ENCODE measurements at regions not wholly inside any gene's neighbourhood (a gene's known extent, or its start where the extent isn't known, plus 50 kb on each side); places are given as distances from the start of the nearest gene placed in this dataset.
A peak's percentile ranks its signal among the peaks of the same experiment; 100 is the strongest.

GRCh38 chr18:42287047-42287446 is 332.0 kb downstream of the PIK3C3 start:
- no peak for DNase-seq (ENCODE audit: low spot score)
- no peaks in the 10 kb centered on the region for H3K36me3 Mint-ChIP-seq
- H3K9me3 Mint-ChIP-seq = no peaks in the 10 kb centered on the region
- H3K4me3 Mint-ChIP-seq = no peak overlapping the region
- no peaks in the 10 kb centered on the region for H3K9me3 ChIP-seq (ENCODE audit: low read depth)
- no peaks in the 10 kb centered on the region for H3K27me3 Mint-ChIP-seq (ENCODE audit: insufficient read depth, low read depth)
- no peak overlapping the region for H3K27ac Mint-ChIP-seq
- no peak overlapping the region for H3K27ac ChIP-seq
- H4K20me1 ChIP-seq (ENCODE audit: low read depth) = no peaks in the 10 kb centered on the region
- H3K4me1 ChIP-seq = no peaks in the 10 kb centered on the region
- H3K4me2 ChIP-seq = no peak overlapping the region
- H3K27me3 ChIP-seq = no peaks in the 10 kb centered on the region
- no peaks in the 10 kb centered on the region for H3K36me3 ChIP-seq
- H3K4me1 Mint-ChIP-seq = no peaks in the 10 kb centered on the region
- H3K79me2 ChIP-seq (ENCODE audit: low read depth) = no peaks in the 10 kb centered on the region
- H2AFZ ChIP-seq (replicated peaks) = no peak overlapping the region
- TF ChIP-seq EZH2phosphoT487 (IDR thresholded peaks at IDR 0.05) = no peak
- TF ChIP-seq, protein P1, sequence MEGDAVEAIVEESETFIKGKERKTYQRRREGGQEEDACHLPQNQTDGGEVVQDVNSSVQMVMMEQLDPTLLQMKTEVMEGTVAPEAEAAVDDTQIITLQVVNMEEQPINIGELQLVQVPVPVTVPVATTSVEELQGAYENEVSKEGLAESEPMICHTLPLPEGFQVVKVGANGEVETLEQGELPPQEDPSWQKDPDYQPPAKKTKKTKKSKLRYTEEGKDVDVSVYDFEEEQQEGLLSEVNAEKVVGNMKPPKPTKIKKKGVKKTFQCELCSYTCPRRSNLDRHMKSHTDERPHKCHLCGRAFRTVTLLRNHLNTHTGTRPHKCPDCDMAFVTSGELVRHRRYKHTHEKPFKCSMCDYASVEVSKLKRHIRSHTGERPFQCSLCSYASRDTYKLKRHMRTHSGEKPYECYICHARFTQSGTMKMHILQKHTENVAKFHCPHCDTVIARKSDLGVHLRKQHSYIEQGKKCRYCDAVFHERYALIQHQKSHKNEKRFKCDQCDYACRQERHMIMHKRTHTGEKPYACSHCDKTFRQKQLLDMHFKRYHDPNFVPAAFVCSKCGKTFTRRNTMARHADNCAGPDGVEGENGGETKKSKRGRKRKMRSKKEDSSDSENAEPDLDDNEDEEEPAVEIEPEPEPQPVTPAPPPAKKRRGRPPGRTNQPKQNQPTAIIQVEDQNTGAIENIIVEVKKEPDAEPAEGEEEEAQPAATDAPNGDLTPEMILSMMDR (IDR thresholded peaks at IDR 0.05) = no peak
- no peak for TF ChIP-seq EZH2 (IDR thresholded peaks at IDR 0.05)
- H3K9ac ChIP-seq = no peak overlapping the region
- no peaks in the 10 kb centered on the region for H3F3A ChIP-seq (ENCODE audit: low read depth)
- no peak overlapping the region for H3K4me3 ChIP-seq

DNA sequence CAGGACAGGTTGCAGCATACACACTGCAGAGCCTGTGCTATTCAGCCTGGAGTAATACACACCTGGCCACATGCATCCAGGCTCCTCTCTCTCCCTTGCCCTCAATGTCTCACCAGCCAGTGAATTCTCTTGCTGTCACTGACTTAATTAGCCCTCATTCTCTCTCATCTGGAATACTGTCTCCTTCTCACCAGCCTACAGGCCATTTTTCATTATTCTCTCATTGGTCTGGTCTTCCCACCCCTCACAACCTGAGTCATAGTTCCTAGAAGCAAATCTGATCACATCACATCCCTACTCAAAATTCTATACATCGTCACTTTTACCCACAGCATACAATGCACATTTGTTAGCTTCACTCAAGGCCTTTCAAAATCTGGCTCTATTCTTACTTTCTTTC is 333.1 kb downstream of the PIK3C3 start:
- H3K4me2 ChIP-seq = no peak overlapping the region
- no peak overlapping the region for H3K27ac ChIP-seq
- Mint-ChIP-seq H3K36me3 (no peaks in the 10 kb centered on the region), H3K27ac (no peak overlapping the region), H3K27me3 (ENCODE audit: insufficient read depth, low read depth) (no peaks in the 10 kb centered on the region), H3K4me3 (no peak overlapping the region), H3K9me3 (no peaks in the 10 kb centered on the region), H3K4me1 (no peaks in the 10 kb centered on the region)
- no peaks in the 10 kb centered on the region for H4K20me1 ChIP-seq (ENCODE audit: low read depth)
- no peaks in the 10 kb centered on the region for H3K36me3 ChIP-seq
- no peaks in the 10 kb centered on the region for H3K79me2 ChIP-seq (ENCODE audit: low read depth)
- DNase-seq (ENCODE audit: low spot score) = no peak
- H3K9ac ChIP-seq = no peak overlapping the region
- H3K4me1 ChIP-seq = no peaks in the 10 kb centered on the region
- no peak overlapping the region for H2AFZ ChIP-seq (replicated peaks)
- H3K27me3 ChIP-seq = no peaks in the 10 kb centered on the region
- H3F3A ChIP-seq (ENCODE audit: low read depth) = no peaks in the 10 kb centered on the region
- TF ChIP-seq, protein P1 (IDR thresholded peaks at IDR 0.05) = no peak
- no peak for TF ChIP-seq EZH2phosphoT487 (IDR thresholded peaks at IDR 0.05)
- no peak for TF ChIP-seq EZH2 (IDR thresholded peaks at IDR 0.05)
- H3K9me3 ChIP-seq (ENCODE audit: low read depth) = no peaks in the 10 kb centered on the region
- H3K4me3 ChIP-seq = no peak overlapping the region

DNA sequence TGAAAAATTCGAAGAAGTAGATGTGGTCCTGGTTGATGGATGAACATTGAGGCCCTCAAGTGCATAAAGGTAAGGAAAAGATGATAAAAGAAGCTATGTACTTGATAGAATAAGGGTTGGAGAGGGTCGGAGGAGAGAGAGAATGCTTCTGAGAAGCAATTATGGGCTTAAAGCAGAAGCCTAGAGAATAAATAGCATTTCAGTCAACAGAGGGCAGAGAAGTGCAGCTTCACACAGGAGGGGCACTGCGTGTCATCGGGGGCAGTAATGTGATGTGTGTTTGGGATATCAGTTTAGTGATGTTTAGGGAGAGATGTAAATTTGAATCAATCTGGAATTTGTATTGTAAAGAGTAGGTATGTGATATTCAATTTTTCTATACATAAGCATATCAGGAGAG is 334.5 kb downstream of the PIK3C3 start:
- H3K9me3 Mint-ChIP-seq = no peaks in the 10 kb centered on the region
- Histone ChIP-seq H3K27me3 (no peaks in the 10 kb centered on the region), H3K4me1 (no peaks in the 10 kb centered on the region), H3K27ac (no peak overlapping the region), H3K4me2 (no peak overlapping the region), H4K20me1 (ENCODE audit: low read depth) (no peaks in the 10 kb centered on the region), H3K36me3 (no peaks in the 10 kb centered on the region), H3K79me2 (ENCODE audit: low read depth) (no peaks in the 10 kb centered on the region), H3K9me3 (ENCODE audit: low read depth) (no peaks in the 10 kb centered on the region), H3K4me3 (no peak overlapping the region), H3K9ac (no peak overlapping the region), H3F3A (ENCODE audit: low read depth) (no peaks in the 10 kb centered on the region), H2AFZ (replicated peaks) (no peak overlapping the region)
- H3K4me1 Mint-ChIP-seq = no peaks in the 10 kb centered on the region
- H3K4me3 Mint-ChIP-seq = no peak overlapping the region
- H3K27ac Mint-ChIP-seq = no peak overlapping the region
- TF ChIP-seq, protein P1 (IDR thresholded peaks at IDR 0.05) = peak; percentile 5
- no peak for TF ChIP-seq EZH2phosphoT487 (IDR thresholded peaks at IDR 0.05)
- TF ChIP-seq EZH2 (IDR thresholded peaks at IDR 0.05) = no peak
- no peaks in the 10 kb centered on the region for H3K27me3 Mint-ChIP-seq (ENCODE audit: insufficient read depth, low read depth)
- H3K36me3 Mint-ChIP-seq = no peaks in the 10 kb centered on the region
- DNase-seq (ENCODE audit: low spot score) = no peak

All from neural progenitor cell (in vitro differentiated cells).